Transverse colon (tissue), 3 donors: ENCODE measurements at regions not wholly inside any gene's neighbourhood (a gene's known extent, or its start where the extent isn't known, plus 50 kb on each side); places are given as distances from the start of the nearest gene placed in this dataset.

Source experiments
- CTCF ChIP-seq, 5 experiments: fragments of 200-600 bp in 3 of 5; fragments of 450-650 bp in 2 of 5; sonication (generic) in 3 of 5; IDR thresholded peaks; 1 replicate in 2 of 5; 2 replicates in 3 of 5; pipeline ENCODE4 v1.5.1; 2016 to 2017; ENCODE audit warnings: antibody characterized with exemption in 5 of 5, inconsistent platforms in 3 of 5, mild to moderate bottlenecking in 2 of 5, moderate library complexity in 1 of 5
- EP300 ChIP-seq: sonication (generic); formaldehyde crosslinking; IDR thresholded peaks from one replicate; pipeline ENCODE4 v1.6.1; 2017; ENCODE audit warnings: antibody characterized with exemption, low read depth
- POLR2A ChIP-seq: fragments of 450-650 bp; IDR thresholded peaks from one replicate; pipeline ENCODE4 v1.6.1; 2016; ENCODE audit warnings: antibody characterized with exemption, mild to moderate bottlenecking, moderate library complexity

GRCh38 chr5:4204276-4205141 lies 608.9 kb downstream of the IRX1 start:
- TF ChIP-seq POLR2A (no peak), EP300 (no peak), CTCF (IDR thresholded peaks at IDR 0.05) (no peak)
